ENCODE measurements at regions not wholly inside any gene's neighbourhood (a gene's known extent, or its start where the extent isn't known, plus 50 kb on each side); places are given as distances from the start of the nearest gene placed in this dataset.

DNA sequence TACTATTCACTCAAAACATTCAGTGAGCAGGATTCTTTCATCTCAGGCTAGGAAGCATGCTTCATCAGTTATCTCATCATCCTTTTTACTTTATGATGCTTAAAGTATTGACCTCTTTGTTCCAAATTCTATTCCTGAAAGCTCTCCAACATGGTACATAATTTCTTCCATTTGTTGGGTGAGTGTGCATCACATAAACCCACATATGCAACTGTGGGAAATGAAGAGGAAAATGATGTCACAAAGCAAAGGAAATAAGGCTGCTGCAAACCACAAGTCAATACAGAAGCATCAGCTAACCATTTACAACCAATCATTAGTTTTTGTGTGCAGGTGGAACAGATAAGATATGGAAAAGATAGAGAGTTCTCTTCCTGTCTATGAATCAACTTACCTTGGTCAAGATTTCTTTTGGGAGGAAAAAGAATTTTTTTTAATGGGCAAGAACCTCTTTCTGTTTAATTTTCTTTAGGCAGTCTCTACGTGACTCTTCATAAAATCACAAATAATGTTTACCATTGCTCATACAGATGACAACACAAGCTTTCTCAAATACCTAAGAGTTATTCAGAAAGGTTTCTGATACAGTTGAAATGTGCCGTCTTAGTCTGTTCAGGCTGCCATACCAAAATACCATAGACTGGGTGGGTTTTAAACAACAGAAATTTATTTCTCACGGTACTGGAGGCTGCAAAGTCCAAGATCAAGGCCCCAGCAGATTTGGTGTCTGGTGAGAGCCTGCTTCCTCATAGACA, 259.9 kb downstream of the ADGRG6 start:
- no peak for DNase-seq

DNA sequence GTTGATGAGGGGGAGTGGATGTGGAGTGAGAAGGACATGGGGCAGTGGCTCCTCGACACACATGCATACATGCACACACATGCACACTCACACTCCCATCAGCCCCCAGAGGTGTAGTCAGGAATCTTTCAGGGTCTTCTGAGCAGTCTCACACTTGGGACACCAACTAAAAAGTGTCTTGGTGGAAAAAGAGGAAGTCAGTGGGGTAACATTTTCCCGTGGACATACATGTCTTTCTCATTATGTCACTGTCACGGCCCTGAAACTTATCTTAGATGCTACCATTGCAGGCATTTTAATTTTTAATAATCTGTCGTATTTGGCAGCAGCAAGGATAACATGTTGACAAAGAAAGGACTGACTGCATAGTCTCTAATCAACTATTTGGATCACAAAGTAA, 261.1 kb downstream of the ADGRG6 start:
- DNase-seq: no peak

DNA sequence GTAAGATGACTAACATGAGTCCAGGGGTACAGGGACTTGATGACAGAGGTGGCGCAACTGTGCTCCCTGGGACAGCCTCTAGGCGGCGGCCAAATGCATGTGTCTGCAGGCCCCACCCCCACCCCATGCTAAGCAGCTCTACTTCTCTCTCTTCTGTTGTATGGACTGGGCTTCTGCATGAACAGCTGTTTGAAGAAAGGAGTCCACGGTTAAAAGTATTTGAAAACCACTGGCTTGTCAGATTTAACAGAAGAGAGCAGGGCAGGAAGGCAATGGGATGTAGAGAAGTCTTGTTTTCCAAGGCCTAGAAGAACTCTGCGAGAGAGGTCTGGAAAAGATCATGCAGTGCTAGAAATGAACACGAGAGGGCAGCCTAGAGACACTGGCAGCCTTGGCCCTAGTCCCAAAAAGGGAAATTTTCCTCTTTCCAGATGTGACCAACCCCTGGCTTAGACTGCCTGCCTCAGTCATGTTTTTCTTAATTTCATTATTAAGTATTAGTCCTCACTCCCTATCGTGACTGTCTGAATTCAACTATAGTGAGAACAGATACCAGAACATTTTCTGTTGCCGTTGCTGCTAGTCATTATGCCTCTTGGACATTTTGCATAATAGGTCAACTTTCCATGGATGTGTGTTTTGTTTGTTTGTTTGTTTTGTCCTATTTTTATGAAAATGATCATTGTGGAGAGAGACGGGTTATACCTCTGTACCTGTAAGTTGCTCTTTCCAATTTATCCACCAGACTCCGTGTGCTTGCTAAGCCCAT, 265.0 kb downstream of the ADGRG6 start:
- DNase-seq: peak; percentile 76

DNA sequence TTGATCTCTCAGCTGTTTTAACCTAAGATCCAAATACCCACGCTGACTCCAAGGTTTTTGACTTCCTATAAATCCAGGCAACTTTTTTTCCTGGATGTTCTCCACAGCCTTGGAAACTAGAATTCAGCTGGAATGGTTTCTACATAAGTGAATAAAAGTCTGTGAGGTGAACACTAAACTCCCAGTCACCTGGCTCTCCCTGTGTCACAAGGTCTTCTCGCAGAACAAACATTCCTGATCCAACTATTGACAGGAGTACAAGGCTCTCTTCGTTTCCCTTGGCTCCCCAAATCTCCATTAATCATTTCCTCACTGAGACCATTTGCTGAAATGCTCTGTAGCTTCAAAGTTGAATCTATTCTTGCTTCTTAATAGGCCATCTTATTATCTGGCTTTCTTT, 265.7 kb downstream of the ADGRG6 start:
- DNase-seq: peak; percentile 48

DNA sequence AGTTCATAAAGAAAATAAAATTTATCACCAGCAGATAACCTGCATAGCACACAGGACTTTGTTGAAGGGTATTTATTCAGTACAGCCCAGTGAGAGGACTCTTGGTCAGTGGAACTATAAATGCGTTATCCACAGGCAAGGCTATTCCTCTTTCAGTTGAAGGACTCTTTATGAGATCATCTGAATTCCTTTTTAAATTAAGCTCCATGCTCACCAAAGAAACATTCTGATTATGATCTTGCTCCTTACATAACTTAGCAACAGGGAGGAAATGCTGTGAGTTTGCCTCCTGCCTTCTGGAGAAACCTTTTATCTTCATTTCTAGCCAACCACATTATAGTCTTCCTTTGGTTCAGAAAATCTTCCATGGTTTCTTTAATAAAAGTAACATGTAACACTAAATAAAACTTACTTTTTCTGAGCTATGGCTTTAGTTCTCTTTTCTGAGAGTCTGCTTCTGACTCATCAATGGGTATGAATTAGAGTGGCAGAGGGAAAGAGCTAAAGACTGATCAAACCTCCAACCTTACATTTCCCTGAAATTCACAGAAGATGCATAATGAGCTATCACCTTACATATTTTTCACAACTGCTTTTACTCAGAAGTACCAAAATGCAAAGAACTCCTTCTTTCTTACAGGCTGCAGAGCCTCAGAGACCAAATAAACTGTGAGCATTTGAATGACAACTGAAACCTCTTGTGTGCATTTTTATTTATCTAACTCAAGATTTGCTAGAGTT, 267.2 kb downstream of the ADGRG6 start:
- no peak for DNase-seq

DNA sequence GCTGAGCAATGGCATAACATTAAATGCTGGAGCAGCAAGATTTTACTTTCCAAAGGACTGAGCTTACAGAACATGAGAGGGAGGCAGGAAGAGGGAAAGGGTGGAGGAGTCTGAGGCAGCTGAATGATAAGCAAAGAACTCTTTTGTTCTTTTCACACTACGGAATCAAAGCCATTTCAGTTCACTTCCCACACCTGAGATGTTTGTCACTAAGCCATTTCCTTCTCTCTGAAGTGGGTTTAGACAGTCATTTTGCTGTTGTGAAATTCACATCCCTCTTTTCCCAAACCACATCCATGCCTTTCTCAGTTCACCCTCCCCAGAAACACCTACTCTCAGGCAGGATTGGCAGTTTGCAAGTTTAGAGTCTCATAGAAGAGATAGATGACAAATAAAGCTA, 267.9 kb downstream of the ADGRG6 start:
- DNase-seq: no peak

DNA sequence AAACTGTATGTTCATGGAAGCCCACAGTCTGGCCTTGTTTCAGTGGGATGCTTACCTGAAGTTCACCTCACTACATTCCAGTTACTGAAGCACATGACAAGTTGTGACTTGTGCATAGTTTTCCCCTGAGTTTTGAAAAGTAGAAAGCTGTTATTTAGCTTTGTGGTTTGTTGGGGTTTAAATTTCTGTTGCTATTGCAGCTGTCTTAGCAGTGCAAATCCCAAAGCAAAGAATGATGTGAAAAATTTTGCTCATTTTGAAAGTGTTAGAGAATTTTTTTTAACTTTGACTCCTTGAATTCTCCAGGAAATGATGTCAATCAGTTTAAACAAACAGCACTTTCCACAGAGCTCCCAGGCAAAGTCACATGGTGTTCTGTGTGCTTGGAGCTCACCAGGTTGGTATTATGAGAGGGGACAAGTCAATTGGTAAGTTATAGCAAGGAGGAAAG, 268.4 kb downstream of the ADGRG6 start:
- DNase-seq: no peak

DNA sequence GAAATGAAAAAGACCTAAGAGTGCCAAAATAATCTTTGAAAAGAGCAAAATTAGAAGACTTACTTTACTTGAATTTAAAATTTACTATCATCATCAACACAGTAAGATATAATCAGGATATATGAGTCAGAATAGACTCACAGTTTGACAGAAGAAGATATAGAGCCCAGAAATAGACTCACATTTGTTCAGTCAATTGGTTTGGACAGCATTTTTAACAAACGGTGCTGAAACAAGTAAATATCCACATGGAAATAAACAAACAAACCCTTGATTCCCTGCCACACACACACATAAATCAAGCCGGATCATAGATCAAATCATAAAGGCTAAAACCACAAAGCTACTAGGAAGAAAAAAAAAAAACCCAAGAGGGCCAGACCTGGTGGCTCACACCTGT, 291.1 kb downstream of the ADGRG6 start:
- no peak for DNase-seq

DNA sequence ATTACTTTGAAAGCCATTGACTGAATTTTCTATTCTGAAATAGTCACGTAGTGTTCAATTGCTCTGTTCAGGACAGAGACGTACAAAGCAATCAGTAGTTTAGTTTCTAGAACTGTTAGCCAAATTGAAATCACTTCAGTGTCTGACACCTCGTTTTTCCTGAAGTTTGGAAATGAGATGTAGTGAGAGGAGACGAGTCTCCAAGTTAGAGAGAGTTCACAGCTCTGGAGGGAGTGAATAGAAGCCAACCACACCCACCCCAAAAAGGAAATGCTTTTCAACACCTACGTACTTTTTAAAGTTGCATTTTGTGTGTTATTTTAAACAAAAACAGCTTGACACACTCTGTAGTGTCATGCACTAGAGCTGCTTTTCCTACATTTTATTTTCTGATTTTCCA, 296.0 kb downstream of the ADGRG6 start:
- no peak for DNase-seq

DNA sequence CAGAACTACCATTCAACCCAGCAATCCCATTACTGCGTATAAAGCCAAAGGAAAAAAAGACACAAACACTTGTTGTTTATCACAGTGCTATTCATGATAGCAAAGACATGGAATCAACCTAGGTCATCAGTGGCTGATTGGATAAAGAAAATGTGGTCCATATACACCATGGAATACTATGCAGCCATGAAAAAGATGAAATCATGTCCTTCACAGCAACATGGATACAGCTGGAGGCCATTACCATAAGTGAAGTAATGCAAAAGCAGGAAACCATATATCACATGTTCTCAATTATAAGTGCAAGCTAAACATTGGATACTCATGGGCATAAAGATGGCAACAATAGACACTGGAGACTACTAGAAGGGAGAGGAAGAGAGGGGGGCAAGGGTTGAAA, 299.6 kb downstream of the ADGRG6 start:
- no peak for DNase-seq

DNA sequence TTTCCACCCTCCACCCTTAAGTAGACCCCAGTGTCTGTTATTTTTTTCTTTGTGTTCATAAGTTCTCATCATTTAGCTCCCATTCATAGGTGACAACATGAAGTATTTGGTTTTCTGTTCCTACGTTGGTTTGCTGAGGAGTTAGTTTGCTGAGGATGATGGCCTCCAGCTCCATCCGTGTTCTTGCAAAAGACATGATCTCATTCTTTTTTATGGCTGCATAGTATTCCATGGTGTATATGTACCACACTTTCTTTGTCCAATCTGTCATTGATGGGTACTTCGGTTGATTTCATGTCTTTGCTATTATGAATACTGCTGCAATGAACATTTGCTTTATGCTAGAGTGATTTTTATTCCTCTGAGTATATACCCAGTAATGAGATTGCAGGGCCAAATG, 301.2 kb downstream of the ADGRG6 start:
- no peak for DNase-seq

DNA sequence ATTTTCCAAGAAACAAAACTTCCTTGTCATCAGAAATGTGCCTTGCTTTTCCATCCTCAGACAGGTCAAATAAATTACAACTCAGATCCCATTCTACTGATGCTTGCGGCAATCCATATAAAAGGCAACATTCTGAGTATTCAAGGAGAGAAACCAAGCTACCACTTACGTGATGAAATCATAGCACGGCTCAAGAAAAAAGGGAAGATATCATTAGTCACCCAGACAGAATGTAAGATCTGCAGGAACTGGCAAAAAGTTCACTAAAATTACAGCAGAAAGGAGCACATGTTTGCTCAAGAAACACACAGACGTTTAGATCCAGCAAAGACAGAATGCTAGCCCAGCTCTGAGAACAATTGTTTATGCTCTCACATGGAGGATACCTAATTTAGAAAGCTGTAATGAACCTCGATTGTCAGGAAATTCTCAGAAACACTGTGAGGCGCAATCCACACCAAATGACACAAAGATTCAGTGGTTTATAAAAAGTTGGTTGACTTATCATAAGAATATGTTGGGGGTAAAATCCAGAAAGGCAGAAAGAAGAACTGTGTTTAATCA, 304.2 kb downstream of the ADGRG6 start:
- no peak for DNase-seq

DNA sequence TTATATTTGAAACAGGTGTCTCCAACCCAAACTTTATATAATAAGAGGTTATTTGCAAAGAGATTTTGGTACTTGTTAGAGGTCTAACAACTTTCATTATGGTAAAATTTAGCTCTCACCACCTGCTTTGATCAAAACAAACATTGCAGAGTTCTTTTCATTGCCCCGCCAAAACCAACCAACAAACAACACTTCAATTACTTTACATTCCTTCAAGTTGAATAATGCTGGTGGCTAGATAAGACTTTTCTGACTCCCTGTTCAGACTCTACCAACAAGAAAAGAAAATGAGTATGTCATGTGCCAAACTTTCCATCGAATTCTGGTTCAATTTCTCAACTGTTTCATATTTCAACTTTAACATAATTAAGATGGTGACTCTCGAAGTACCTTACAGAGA, 311.1 kb downstream of the ADGRG6 start:
- no peak for DNase-seq

DNA sequence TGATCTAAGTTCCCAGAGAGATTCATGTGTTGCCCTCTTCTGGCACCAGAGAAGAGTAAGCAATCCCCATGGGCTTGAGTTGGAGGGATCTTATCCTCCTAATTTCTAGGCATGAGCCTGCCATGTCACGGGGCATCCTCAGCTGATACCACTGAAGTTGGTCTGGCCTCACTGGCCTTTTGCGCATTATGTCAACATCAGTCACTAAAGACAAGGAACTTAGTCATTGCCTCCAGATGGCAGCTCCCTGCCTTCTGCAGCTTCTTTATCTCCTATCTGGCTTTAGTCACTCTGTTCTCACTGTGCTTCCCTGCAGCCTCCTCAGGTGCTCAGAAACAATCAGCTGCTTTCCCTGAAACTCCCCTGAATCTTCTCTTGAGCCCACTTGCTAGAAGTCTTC, 312.2 kb downstream of the ADGRG6 start:
- no peak for DNase-seq

DNA sequence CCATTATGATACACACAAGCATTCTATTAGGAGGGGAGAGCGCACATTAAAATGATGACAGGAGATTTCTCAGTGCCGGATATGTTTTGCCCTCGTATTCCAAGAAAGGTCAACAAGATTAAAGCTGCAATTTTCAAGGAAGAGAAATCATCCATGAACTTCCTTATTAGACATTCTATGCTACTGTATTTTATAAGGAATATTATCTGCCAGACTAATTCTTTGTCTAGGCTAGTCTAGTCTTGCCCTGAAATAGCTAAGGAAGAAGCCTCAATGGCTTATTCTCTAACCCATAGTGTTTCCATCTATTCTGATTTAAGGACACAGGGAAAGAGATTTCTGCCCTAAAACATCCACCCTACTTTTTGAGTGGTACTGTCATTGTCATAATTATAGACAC, 315.4 kb downstream of the ADGRG6 start:
- no peak for DNase-seq

DNA sequence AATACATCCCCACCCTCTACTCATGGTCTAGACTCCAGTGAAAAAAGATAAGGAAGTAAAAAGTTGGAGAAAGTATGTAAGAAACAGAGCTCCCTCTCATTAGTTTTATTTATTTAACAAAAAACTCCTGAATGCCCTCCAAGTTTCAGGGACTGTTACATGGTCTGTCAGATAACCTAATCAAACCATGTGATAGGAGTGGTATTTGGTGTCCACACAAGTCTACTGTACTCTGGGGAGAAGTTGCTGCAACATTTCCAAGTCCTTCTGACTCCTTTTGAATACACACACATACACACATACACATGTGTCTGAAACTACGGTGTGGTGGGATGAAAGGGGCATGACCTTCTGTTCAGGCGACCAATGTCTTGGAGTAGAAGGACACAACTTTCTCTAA, 320.0 kb downstream of the ADGRG6 start:
- no peak for DNase-seq

DNA sequence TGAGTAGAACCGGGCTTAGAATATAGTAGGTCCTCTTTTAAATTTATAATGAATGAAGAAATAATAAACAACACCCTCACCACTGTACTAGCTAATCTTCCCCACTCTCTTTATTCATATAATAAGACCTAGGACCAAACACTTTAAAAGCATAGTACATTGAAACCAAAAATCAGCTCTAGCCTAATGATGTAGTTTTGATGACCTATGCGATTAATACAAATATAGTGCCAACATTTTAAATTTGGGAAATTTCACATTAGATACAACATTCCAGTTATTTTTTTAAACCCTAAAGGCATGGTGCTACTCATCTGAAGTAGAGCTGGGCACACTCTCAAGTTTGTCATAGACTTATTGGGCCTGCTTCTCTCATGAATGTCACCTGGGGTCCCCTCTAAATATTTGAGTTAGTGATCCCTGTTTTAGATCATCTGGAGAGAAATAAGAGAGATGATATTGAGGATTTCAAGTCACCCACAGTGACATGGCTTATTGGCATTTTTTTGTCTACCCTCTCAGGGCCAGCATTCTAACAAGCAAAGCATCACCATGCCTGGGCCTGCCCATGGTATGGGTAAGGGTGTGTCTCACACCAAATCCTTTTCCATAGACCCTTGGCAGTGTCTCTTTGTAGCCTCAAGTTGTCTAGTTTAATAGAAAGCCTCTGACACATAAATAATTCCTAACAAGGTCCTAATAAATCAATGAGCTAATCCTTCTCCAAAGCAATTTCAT, 319.8 kb downstream of the HIVEP2 start:
- no peak for DNase-seq

DNA sequence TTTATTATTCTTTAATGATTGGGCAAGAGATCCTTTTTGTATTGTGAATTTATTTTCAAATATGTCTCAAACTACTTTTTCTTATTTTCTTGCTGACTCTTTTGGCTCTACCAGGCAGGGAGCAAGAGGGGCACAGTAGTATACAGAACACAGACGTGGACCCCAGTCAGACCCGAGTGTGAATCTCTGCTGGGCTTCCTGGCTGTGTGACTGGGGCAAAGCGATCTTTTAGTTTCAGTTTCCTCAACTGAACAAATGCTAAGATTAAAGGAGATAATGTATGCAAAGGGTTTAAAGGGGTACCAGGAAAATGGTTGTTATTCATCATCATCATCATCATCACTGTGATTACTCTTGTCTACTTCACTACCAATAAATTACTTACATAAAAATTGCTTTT, 317.5 kb downstream of the HIVEP2 start:
- no peak for DNase-seq

DNA sequence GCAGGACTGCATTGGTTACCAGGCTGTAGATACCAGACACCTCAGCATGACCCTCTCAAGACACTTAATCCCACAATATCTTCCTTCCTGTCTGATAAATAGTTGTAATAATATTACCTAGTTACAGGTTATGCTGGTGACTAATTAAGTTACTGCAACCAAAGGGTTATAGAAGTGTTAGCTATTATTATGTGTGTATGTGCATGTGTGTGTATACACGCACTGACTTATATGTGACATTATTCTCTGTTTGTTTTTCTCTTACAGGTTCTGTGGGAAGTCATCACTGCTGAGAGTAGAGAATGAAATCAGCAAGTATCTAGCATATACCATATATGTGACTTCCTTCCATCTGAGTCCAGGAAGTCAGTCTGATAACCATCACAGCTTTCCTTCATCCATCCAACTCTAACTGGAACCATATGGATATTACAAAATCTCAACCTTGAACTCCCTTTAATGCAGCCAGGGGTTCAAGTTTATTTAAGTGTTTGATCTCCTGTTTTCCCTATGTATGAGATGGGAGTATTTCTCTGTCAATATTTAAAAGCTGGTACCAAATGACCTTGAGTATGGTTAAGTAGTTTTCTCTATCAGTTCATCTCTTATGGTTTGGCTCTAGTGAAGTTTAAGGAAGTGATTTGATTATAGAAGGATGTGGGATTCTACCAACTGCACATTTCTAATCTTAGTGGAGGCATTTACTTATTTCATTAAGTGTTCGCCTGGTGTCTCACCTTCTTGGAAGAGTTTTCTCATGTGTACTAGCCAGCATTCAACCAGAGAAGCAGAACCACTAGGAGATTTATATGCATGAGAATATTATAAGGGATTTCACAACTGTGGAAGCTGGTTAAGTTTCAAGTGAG, 313.2 kb downstream of the HIVEP2 start:
- DNase-seq: no peak

DNA sequence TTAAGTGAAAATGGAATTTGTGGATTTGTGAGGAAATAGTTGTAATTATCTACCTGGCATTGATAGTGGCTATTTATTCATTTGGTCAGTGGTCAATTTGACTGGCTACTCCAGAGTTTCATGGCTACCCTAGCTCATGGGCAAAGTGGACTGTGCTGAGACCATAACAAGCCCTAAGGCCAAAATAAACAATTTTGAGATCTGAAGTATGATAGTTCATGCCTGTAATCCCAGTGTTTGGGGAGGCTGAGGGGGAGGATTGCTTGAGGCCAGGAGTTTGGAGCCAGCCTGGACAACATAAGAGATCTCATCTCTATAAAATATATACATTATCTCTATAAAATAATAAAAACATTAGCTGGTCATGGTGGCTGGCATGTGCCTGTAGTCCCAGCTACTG, 311.7 kb downstream of the HIVEP2 start:
- DNase-seq: no peak

DNA sequence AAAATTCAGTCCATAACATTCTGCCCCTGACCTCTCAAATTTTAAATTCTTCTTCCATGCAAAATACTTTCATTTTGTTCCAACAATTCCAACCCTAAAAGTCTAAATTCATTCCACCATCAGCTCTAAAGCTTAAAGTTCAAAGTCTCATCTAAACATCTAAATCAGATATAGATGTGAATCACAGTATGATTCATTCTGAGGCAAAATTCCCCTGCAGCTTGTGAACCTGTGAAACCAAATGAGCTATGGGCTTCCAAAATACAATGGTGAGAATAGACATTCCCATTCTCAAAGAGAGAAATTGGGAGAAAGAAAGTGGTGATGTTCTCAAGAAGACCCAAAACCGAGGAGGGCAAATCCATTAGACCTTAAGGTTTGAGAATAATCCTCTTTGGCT, 309.8 kb downstream of the HIVEP2 start:
- DNase-seq: no peak

All from right forelimb (tissue), 1 donor.